Prostate gland (tissue), 2 donors: ENCODE measurements at regions not wholly inside any gene's neighbourhood (a gene's known extent, or its start where the extent isn't known, plus 50 kb on each side); places are given as distances from the start of the nearest gene placed in this dataset.

Experiments used
- CTCF ChIP-seq, 4 experiments: fragments of 200-600 bp in 2 of 4; fragments of 450-650 bp in 2 of 4; sonication (generic) in 2 of 4; IDR thresholded peaks; 1 replicate in 3 of 4; 2 replicates in 1 of 4; pipeline ENCODE4 v1.5.1; 2016 to 2019; ENCODE audit warnings: antibody characterized with exemption in 4 of 4, mild to moderate bottlenecking in 2 of 4, moderate library complexity in 2 of 4
- POLR2A ChIP-seq: fragments of 450-650 bp; IDR thresholded peaks from one replicate; pipeline ENCODE4 v1.6.1; 2016; ENCODE audit warnings: antibody characterized with exemption, mild to moderate bottlenecking
- POLR2AphosphoS5 ChIP-seq: sonication (generic); formaldehyde crosslinking; IDR thresholded peaks from one replicate; pipeline ENCODE4 v1.6.1; 2017; ENCODE audit warnings: antibody characterized with exemption

DNA sequence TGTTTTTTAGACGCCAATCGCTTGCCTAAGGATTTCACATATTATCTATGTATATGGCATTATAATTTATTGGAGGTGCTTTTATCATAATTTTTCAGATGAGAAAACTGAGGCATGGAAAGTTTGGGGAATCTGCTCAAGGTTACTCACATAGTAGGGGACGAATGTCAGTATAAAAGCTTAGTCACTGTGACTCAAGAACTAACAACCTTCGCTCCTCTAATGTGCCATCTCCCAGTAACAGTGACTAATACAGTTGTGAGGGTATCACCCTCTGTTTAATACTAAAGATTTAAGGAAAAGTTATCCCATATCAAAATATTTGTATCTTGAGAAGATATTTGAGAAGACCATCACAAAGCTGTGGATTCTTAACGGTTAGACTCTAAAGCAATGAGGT lies 353.1 kb upstream of the SPOCK3 start:
- no peak for TF ChIP-seq POLR2A
- TF ChIP-seq CTCF (IDR thresholded peaks at IDR 0.05) = no peak
- no peak for TF ChIP-seq POLR2AphosphoS5
